HG02981 (cell line): ENCODE measurements at regions not wholly inside any gene's neighbourhood (a gene's known extent, or its start where the extent isn't known, plus 50 kb on each side); places are given as distances from the start of the nearest gene placed in this dataset.

ENCODE experiments used
- ATAC-seq: cut with Tn5 transposase; IDR thresholded peaks from one replicate; pipeline ENCODE4 v1.9.1; 2021; ENCODE audit warnings: mild to moderate bottlenecking, moderate library complexity; ENCODE audit not compliant: unreplicated experiment

GRCh38 chr4:157977086-157977485 is 195.7 kb downstream of the GASK1B start:
- no peak for ATAC-seq

- ATAC-seq: no peak
Observed at GRCh38 chr4:157973297-157973696, 199.5 kb downstream of the GASK1B start.

- ATAC-seq: no peak
Observed at GRCh38 chr4:157964463-157964862, 208.4 kb downstream of the GASK1B start.

GRCh38 chr4:157961229-157961990 is 211.4 kb downstream of the GASK1B start:
- no peak for ATAC-seq

- ATAC-seq: no peak
Observed at GRCh38 chr4:157957905-157958304, 214.9 kb downstream of the GASK1B start.

GRCh38 chr4:157942017-157942416 is 230.8 kb downstream of the GASK1B start:
- ATAC-seq: no peak

- no peak for ATAC-seq
Observed at GRCh38 chr4:157934151-157934550, 238.7 kb downstream of the GASK1B start.

GRCh38 chr4:157932936-157933335 is 239.9 kb downstream of the GASK1B start:
- ATAC-seq: no peak

- ATAC-seq: no peak
Observed at GRCh38 chr4:157929486-157929885, 243.3 kb downstream of the GASK1B start.

- ATAC-seq: no peak
Observed at GRCh38 chr4:157918036-157918832, 254.6 kb downstream of the GASK1B start.

- no peak for ATAC-seq
Observed at GRCh38 chr4:157912212-157912611, 260.6 kb downstream of the GASK1B start.

- ATAC-seq: no peak
Observed at GRCh38 chr4:157911662-157912061, 261.2 kb downstream of the GASK1B start.

- no peak for ATAC-seq
Observed at GRCh38 chr4:157908691-157909090, 264.1 kb downstream of the GASK1B start.

- no peak for ATAC-seq
Observed at GRCh38 chr4:157908031-157908430, 264.8 kb downstream of the GASK1B start.

GRCh38 chr4:157907226-157907946 is 265.4 kb downstream of the GASK1B start:
- no peak for ATAC-seq

GRCh38 chr4:157898836-157899605 is 273.8 kb downstream of the GASK1B start:
- ATAC-seq: no peak

GRCh38 chr4:157897855-157898370 is 274.9 kb downstream of the GASK1B start:
- ATAC-seq: no peak

- no peak for ATAC-seq
Observed at GRCh38 chr4:157896726-157897125, 276.1 kb downstream of the GASK1B start.

GRCh38 chr4:157895205-157895604 is 277.6 kb downstream of the GASK1B start:
- ATAC-seq: no peak

GRCh38 chr4:157889788-157890187 is 283.0 kb downstream of the GASK1B start:
- no peak for ATAC-seq

GRCh38 chr4:157888281-157888680 is 284.5 kb downstream of the GASK1B start:
- ATAC-seq: no peak
